NCI-H1694 (cell line): ENCODE measurements at regions not wholly inside any gene's neighbourhood (a gene's known extent, or its start where the extent isn't known, plus 50 kb on each side); places are given as distances from the start of the nearest gene placed in this dataset.
"Not testable (repeated sequence)": the region's sequence is repeated elsewhere in the genome, so short reads cannot be mapped to it uniquely, and the experiment has no call there.

Experiments used
- DNase-seq: peaks from one replicate; lab custom pipeline; 2025; lab: John Stamatoyannopoulos, UW

DNA sequence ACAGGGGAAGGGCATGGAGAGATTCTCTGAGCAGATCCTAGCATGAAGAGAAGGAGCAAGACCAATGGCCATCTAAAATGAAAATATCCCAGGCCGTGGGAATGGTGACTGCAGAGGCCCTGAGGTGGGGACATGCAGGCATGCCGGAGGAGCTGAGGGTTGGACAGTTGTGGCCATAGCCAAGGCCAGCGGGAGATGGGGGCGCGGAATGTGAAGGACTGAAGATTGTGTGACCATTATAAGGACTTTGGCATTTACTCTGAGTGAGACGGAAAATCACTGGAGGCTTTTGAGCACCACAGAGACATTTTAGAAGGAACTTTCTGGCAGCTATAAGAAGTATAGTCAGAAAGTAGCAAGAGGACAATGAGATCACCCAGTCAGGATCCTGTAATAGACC, 341.1 kb downstream of the SFMBT2 start:
- DNase-seq, result no peak

DNA sequence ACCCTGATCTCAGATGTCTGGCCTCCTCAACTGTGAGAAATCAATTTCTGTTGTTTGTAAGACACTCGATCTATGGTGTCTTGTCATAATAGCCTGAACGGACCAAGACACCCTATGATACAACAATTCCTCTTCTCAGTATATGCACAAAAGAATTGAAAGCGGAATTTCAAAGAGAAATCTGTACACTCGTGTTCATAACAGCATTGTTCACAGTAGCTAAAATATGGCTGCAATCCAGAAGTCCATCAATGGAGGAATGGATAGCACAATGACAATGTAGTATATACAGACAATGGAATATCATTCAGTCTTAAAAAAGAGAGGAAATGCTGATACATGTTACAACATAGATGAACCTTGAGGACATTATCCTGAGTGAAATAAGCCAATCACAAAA, 354.6 kb downstream of the SFMBT2 start:
- DNase-seq, result no peak

DNA sequence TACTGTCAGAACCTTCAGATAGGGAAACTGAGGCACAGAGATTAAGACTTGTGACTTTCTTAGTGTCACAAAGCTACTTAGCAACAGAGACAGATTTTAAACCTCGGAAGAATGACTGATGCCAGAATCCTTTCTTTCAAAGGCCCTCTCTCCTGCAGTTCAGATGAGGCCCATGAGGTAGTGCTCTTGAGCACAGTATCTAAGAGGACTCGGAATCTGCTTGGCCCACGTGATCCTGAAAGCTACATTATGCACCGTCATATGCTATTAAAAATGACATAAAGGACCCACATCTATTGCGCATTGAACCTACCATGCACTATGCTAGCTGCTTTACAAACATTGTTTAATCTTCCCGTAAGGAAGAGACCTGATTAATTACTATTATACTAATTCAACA, 355.9 kb downstream of the SFMBT2 start:
- no peak for DNase-seq

DNA sequence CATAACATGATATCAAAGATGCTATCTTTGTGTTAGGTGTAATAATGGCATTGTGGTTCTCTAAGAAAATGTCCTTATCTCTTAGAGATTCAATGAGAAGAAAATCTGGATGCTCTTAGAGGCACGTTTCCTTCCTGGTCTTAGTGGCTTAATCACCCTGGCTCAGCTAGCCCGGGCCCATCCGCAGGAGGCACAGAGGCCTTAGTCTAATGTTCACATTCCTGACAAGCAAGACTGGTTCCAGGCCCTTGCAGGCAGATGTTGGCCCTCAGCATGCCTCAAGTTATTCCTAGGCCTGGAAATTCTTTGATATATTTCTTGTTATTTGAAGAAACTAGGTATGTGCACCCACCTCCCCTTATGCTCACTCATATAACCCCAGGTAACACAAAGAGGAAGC, 357.6 kb downstream of the SFMBT2 start:
- no peak for DNase-seq

DNA sequence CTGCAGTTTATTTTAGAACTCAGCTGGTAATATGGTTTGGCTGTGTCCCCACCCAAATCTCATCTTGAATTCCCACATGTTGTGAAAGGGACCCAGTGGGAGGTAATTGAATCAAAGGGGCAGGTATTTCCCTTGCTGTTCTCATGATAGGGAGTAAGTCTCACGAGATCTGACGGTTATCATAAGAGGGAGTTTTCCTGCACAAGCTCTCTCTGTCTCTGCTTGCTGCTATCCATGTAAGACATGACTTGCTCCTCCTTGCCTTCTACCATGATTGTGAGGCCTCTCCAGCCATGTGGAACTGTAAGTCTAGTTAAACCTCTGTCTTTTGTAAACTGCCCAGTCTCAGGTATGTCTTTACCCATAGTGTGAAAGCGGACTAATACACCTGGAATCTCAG, 360.8 kb downstream of the SFMBT2 start:
- DNase-seq, result not testable (repeated sequence)

DNA sequence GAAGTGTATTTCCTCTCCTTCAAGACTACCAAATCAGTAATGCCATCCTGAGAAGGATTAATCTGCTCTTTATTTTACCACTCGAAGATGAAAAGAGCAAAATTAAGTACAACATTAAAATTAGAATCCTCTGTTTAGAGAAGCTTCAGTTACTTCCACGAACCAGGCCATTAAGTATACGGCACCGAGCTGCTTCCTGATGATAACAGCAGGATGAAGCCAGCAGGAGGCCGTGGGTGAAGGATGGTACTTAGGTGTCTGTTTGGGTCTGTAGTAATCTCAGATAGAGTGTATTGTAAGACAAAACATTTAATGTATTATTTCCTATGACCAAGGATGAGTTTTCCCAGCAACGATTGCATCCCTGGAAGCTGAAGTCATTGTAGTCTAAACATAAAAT, 362.8 kb downstream of the SFMBT2 start:
- DNase-seq, result no peak

DNA sequence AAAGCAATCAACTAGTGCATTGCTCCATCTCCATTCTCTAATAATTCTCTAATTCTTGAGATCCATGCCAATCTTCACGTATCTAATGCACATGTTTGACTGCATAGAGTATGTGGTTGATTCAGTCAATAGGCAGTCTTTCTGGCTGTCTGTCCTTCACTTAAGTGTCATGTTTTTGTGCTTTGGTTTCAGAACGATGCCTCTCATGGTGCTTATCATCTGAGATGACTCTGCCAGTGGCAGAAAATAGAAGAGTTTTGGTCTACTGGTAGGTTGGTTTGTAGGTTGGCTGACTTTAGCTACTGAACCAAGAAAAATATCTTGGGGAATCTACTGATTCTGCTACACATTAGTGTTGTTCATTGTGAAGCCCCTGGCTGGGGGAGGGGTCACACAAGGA, 364.2 kb downstream of the SFMBT2 start:
- DNase-seq, result no peak

DNA sequence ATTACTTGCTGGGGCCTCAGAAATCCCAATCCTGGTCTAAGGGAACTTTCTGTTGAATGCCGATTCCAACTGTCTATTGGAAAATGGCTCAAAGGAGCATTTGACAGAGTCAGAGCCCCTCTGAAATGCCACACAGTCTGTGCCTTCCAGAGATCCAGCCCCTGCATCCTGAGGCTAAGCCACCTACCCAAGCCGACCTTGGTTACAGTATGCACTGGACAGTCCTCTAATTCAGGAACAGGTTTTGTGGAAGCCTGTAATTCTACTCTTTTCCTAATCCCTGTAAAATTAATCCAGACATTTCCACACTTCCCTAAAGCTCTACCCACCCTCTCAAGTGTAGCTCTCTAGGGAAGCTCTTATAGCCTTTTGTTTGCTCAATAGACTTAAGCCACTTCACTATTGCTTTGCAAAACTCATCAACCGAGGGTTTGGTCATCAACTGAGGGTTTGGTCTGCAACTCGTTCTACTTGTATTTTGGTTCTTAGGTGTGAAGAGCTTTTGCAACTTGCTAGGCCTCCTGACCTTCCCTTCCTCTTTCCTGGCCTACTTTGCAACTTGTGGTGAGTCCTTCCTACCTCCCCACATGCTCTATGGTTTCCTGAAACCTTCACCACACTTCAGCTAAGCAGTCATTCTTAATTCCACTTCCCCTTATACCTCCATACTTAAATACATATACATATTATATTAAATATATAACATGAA, 364.8 kb downstream of the SFMBT2 start:
- DNase-seq, result no peak

DNA sequence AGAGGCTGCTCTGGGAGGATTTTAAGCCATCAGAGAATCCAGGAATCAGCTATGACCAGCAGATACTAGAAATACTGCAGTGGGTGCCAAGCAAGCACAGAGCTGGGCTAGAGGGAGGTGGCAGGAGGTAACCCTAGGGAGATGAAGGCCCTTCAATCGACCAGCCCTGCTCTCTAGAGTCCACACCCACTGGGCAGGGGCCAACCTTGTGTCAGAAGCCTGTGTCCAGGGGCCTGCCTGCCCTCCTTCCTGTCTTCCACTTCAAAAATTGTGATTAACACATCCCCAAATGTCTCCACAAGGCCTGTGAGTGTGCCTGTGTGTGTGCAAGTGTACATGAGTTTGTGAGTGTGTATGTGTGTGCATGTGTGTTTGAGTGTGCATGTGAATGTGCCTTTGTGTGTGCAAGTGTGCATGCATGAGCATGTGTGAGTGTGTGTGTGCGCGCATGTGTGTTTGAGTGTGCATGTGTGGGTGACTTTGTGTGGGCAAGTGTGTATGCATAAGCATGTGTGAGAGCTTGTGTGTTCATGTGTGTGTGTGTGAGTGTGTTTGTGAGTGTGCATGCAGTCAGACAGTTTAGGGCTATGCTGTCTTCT, 367.7 kb downstream of the SFMBT2 start:
- DNase-seq, result no peak

DNA sequence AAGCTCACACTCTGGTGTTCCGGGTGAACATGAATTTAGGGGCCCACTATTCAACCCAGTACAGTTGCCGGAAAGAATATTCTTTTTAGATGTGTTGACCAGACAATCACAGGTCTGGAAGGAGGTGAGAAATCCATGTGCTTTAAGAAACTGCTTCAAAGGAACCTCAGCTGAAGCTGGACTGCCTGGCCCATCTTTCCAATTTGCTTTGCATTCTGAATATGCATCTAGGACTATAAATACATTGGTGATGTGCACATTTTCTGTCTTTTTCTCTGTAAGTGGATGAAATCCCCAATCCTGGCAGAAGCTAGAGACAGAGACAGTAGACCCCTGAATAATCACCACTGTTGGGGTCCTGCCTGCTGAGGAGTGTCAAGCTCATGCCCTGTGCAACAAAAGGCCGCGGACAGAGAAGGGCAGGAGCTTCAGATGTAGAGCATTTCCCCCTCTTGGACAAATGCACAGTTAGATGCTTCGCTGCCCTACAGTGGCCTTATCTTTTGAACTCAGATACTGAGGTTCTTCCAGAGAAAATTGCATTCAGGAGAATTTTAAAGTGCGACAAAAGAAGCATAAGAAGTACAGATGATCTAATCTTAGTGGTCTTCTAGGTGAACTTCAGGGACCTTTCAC, 368.3 kb downstream of the SFMBT2 start:
- DNase-seq, result no peak

DNA sequence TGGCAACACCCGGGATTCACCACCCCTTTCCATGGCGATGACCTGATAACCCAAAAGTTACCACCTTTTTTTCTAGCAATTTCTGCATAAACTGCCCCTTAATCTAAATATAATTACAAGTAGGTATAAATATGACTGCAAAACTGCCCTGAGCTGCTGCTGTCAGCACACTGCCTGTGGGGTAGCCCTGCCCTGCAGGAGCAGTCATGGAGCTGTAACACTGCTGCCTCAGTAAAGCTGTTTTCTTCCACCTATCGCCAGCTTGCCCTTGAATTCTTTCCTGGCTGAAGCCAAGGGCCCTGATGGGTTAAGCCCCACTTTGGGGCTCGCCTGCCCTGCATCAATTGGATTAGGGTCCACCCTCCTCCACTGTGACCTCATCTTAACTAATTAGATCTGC, 368.8 kb downstream of the SFMBT2 start:
- DNase-seq, result no peak

DNA sequence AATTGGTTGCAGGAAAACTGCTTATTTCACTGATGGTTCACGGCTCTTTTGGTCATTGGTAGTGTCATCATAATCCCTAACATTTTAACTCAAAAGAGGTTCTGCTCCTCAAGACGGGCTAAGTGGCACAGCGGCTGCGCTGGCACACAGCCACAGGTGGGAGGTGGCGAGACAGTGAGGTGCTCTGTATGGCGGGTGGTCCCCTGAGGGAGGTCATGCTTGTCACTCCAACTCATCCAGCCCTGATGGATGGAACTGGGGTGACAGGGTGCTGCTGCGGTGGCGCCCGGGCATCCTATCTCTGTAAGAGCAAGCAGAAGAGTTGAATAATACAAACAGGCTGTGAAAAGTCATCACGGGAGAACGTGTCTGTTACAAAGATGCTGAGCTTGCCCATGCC, 370.2 kb downstream of the SFMBT2 start:
- no peak for DNase-seq

DNA sequence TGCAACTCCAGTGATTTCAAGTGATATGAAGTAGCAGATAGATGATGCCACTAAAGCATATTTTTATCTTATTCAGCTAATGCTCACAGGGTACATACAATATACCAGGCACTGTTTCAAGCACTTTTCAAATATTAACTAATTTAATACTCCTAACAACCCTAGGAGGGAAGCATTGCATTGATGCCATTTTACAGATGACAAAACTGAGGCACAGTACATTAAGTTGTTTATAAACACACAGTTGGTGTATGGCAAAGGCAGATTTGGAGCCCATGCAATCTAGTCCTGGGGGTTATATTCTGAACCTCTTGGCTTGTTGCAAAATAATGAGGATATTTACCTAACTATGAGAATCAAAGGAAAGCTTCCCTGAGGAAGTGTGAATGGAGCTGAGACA, 371.0 kb downstream of the SFMBT2 start:
- no peak for DNase-seq

DNA sequence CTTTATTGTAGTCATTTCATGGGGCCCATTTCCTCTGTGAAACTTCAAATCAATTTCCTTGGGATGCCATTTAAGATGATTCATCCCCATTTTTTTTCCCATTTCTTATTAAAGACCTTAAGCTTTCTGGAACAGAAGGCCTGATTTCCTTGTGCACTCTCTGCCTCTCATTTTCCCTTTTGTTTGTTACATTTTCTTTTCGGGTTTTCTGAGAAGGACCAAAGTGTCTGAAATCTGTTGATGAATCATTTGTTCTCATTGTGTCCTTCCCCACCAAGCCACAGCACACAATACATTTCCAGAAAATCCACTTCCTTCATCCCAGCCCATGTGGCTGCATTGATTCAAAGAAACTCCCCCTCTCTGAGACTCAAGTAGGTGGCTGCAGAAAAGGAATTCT, 372.4 kb downstream of the SFMBT2 start:
- no peak for DNase-seq

DNA sequence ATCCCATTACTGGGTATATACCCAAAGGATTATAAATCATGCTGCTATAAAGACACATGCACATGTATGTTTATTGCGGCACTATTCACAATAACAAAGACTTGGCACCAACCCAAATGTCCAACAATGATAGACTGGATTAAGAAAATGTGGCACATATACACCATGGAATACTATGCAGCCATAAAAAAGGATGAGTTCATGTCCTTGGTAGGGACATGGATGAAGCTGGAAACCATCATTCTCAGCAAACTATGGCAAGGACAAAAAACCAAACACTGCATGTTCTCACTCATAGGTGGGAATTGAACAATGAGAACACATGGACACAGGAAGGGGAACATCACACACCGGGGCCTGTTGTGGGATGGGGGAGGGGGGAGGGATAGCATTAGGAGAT, 373.4 kb downstream of the SFMBT2 start:
- DNase-seq, result not testable (repeated sequence)

DNA sequence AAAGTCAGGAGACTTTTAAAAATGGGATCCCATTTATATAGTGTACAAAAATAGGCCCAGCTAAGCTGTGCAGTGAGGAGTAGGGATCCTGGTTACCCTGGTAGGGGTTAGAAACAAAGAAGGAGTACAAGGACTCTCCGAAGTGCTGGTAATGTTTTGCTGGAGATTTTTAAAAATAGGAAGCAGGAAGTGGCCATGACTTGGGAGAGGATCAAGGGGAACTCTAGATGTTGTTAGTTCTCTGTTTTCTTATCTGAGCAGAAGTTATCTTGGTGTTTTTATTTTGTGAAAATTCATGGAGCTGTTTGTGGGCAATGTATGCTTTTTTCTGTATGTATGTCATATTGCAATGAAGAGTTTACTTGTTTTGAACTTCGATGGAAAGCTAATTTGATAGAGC, 373.9 kb downstream of the SFMBT2 start:
- no peak for DNase-seq

DNA sequence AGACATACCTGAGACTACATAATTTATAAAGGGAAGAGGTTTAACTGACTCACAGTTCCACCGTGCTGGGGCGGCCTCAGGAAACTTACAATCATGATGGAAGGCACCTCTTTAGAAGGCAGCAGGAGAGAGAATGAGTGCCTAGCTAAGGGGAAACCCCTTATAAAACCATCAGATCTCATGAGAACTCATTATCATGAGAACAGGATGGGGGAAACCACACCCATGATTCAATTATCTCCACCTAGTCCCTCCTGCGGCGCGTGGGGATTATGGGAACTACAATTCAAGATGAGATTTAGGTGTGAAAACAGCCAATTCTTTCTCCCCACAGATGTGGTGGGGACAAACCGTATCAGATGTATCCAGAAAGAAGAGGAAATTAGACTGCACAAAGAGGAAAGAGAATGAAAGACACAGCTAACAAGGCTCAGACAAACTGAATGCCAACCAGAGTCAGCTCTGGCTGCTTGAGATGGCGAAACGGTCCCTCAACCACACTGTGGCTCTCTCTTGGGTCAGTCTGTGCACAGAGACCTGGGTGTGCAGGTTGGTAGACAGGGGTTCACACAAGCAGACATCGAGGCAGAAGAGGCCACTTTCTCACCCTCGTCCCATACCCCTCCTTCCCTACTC, 375.6 kb downstream of the SFMBT2 start:
- no peak for DNase-seq

DNA sequence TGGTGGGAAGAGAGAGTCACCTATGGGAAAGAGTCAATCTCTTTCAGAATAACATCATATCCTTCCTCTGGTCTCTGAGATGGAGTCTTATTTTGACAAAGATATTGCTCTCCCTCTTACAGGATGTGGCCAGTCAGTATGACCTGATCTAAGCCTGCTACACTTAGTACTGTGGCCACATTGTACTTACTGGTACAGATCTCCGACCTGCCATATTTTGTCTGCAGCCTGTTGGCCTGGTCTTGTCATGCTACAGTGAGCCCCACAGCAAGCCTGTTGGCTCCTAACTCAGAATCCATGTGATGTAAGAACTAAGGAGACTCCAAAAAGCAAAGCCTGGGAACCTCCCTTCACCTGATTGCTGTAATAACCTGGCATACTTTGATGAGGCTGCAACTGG, 377.8 kb downstream of the SFMBT2 start:
- no peak for DNase-seq

DNA sequence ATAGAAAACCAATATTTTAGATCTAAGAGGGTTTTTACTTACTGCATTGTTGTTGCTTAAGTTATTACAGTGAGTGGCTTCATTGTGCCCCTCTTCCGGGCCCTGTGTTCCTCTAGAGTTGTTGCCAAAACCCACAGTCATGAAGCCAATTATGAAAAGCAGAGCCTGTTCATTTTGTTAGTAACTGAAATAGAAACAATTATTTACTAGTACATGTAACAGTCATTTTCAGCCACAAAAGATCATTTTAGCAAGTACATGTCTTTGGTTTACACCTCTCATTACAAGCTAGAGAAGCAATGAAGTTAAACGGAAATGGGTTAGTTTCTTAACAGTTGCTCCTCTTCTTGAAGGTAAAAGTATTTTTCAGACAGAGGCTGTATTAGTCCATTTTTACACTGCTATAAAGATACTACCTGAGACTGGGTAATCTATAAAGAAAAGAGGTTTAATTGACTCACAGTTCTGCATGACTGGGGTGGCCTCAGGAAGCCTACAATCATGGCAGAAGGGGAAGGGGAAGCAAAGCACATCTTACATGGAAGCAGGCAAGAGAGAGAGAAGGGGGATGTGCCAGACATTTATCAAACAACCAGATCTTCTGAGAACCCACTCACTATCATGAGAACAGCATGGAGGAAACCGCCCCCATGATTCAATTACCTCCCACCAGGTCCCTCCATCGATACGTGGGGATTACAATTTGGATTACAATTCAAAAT, 380.5 kb downstream of the SFMBT2 start:
- DNase-seq, result no peak

DNA sequence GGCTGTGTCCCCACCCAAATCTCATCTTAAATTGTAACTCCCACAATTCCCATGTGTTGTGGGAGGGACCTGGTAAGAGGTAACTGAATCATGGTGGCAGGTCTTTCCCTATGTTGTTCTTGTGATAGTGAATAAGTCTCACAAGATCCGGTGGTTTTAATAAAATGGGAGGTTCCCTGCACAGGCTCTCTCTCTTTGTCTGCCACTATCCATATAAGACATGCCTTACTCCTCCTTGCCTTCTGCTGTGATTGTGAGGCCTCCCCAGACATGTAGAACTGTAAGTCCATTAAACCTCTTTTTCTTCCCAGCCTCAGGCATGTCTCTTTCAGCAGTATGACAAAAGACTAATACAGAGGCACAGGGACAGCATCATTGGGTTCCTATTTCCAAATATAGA, 381.2 kb downstream of the SFMBT2 start:
- no peak for DNase-seq

DNA sequence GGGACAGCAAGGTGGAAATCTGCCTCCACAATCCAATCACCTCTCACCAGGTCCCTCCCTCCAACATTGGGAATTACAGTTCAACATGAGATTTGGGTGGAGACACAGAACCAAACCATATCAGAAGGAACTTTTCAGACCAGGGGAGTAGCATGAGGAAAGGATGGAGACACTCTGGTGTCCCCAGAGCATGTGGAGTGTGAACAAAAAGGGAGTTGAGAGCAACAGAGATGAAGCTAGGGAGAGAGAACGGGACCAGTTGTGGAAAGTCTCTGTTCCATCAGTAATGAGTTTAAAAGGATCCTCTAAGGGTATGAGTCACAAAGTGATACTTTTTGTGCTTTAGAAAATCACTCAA, 382.0 kb downstream of the SFMBT2 start:
- DNase-seq, result no peak

DNA sequence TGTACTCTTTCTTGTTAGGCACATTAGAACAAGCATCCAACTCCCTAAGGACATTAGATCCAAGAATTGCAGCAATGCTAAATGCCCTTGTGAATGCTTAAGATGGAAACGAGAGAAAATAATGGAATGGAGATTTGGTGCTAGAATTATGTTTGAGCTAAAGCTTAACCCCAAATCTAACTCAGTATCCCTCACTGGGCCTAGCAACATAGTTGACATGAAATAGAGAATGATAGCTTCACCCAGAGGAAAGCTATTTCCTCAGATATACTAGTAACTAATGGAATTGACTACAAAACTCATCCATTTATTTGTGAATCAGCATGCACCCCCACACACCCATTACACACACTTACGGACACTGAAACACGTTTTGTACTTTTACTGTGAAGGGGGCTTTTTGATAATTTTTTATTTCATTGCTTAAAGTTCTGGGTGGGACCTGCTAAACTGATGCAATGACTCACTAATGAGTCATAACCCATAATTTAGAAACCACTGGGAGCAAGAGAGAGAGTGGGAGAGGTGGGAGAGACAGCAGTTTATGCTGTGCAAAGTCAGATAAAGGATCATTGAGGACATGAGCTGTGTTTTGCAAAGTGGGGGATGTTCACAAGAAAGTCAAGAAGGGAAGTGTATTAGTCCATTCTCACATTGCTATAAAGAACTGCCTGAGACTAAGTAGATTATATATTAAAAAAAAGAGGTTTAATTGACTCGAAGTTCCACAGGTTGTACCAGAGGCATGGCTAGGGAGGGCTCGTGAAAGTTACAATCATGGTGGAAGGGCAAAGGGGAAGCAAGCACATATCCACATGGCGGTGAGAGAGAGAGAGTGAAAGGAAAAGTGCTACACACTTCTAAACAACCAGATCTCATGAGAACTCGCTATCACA, 382.7 kb downstream of the SFMBT2 start:
- DNase-seq, result no peak
